ENCODE measurements at regions not wholly inside any gene's neighbourhood (a gene's known extent, or its start where the extent isn't known, plus 50 kb on each side); places are given as distances from the start of the nearest gene placed in this dataset.
"Not testable (repeated sequence)": the region's sequence is repeated elsewhere in the genome, so short reads cannot be mapped to it uniquely, and the experiment has no call there.

DNA sequence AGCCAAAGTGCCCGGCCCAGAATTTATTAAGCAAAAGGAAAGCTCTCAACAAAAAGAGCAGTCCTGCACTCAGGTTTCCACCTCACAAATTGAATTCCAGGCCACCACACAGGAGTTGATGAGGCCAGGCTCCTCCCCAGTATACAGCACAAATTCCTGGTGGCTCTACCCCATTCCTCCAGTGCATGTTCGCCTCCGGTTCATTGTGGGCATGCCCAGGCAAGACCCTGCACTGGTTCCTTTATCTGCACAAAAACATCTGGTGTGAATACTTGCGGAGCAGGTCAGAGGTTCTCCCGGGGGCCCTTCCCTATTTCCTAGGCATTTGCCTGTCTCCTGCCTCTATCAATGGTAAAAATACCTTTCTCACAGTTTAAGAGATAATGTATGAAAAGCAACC lies 195.2 kb upstream of the ANXA10 start:
- CTCF ChIA-PET, result no interaction called here
- no peaks in the 10 kb centered on the region for H3K36me3 Mint-ChIP-seq
- no peaks in the 10 kb centered on the region for H3K9me3 Mint-ChIP-seq (ENCODE audit: low read depth)
- no peak overlapping the region for H3K4me3 Mint-ChIP-seq
- ATAC-seq, result no peak
- H3K27me3 Mint-ChIP-seq, result no peaks in the 10 kb centered on the region
- no peaks in the 10 kb centered on the region for H3K4me1 Mint-ChIP-seq
- H3K27ac Mint-ChIP-seq, result no peak overlapping the region
- DNase-seq, result no peak

DNA sequence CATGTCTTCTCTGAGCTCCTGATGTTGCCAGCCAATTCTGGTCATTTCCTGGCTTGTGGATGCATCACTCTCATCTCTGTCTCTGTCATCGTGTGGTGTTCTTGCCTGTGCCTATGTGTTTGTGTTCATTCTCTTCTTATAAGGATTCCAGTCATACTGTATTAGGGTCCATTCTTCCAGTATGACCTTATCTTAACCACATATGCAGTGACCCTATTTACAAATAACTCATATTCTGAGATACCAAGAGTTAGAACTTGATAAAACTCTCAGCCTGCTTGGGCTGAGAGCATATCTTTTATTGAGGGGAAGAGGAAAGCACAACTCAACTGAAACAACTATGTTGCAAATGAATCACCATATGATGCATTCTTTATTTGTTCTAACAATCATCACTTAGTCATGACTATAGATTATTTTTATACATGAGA lies 189.0 kb upstream of the ANXA10 start:
- Mint-ChIP-seq H3K36me3 (no peaks in the 10 kb centered on the region), H3K9me3 (ENCODE audit: low read depth) (no peaks in the 10 kb centered on the region), H3K4me1 (no peaks in the 10 kb centered on the region), H3K27ac (no peak overlapping the region), H3K4me3 (no peak overlapping the region), H3K27me3 (no peaks in the 10 kb centered on the region)
- CTCF ChIA-PET, result no interaction called here
- no peak for ATAC-seq
- DNase-seq, result no peak

DNA sequence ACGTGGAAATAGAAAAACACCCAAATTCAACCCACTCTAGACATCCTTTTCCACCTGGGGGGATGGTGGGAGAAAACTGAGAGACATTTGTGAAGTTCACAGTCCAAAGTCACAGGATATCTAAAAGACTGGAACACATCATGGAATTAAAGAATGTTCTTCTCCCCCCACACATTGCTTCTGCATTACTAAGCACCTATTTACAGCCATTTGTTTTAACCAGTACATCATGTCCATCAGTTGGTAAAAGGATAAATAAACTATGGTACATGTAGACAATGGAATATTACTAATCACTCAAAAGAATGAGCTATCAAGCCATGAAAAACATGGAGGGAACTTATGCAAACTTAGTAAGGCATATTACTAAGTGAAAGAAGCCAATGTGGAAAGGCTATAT lies 185.5 kb upstream of the ANXA10 start:
- Mint-ChIP-seq H3K36me3 (no peaks in the 10 kb centered on the region), H3K9me3 (ENCODE audit: low read depth) (no peaks in the 10 kb centered on the region), H3K27me3 (no peaks in the 10 kb centered on the region), H3K4me3 (no peak overlapping the region), H3K27ac (no peak overlapping the region), H3K4me1 (no peaks in the 10 kb centered on the region)
- DNase-seq, result no peak
- ATAC-seq, result no peak
- CTCF ChIA-PET, result no interaction called here

DNA sequence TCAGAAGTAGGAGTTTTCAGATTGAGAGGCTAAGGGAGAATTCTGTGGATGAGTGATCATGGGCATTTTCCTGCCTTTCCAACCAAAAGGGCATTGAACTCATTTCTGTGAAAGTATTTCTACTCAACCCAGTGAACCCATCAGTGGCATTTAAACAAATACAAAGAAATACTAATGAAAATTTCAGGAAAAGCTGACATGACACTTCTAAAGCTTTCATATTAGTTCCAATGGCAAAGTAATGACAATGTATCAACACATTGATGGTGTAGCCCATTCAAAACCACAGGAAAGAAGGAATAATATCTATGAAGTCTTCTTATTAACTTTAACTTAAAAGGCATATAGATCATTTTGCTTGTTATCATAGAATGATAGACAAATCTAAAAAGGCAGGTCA lies 183.5 kb upstream of the ANXA10 start:
- Mint-ChIP-seq H3K27ac (no peak overlapping the region), H3K36me3 (no peaks in the 10 kb centered on the region), H3K4me3 (no peak overlapping the region), H3K4me1 (no peaks in the 10 kb centered on the region), H3K27me3 (no peaks in the 10 kb centered on the region), H3K9me3 (ENCODE audit: low read depth) (no peaks in the 10 kb centered on the region)
- CTCF ChIA-PET, result no interaction called here
- no peak for ATAC-seq
- no peak for DNase-seq

DNA sequence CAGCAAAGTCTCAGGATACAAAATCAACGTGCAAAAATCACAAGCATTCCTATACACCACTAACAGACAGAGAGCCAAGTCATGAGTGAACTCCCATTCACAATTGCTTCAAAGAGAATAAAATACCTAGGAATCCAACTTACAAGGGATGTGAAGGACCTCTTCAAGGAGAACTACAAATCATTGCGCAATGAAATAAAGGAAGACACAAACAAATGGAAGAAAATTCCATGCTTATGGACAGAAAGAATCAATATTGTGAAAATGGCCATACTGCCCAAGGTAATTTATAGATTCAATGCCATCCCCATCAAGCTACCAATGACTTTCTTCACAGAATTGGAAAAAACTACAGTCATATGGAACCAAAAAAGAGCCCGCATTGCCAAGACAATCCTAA lies 179.8 kb upstream of the ANXA10 start:
- DNase-seq; ATAC-seq; H3K4me1 Mint-ChIP-seq; H3K36me3 Mint-ChIP-seq; H3K27me3 Mint-ChIP-seq; H3K27ac Mint-ChIP-seq; H3K9me3 Mint-ChIP-seq (ENCODE audit: low read depth); H3K4me3 Mint-ChIP-seq; CTCF ChIA-PET: not testable (repeated sequence)

DNA sequence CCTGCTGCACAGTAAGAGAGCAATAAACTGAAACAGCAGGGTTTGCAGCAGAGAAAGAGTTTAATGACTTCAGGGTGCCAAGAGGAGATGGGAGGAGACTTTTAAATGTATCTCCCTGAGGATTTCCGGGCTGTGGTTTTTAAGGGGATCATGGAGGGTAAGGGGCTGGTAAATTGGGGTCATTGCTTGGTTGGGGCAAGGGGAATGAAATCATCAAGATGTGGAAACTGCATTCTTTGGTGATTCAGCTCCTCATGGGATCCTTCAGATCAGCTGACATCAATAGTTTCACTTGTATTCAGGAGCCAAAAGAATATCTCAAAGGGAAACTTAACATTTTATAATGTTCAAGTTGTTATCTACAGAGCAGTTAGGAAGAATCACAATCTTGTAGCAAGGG lies 174.3 kb upstream of the ANXA10 start:
- Mint-ChIP-seq H3K4me1 (no peaks in the 10 kb centered on the region), H3K27me3 (no peaks in the 10 kb centered on the region), H3K9me3 (ENCODE audit: low read depth) (peaks cover 21% of the 10 kb centered on the region), H3K4me3 (no peak overlapping the region), H3K36me3 (no peaks in the 10 kb centered on the region), H3K27ac (no peak overlapping the region)
- CTCF ChIA-PET, result no interaction called here
- DNase-seq (no peak), ATAC-seq (no peak)

DNA sequence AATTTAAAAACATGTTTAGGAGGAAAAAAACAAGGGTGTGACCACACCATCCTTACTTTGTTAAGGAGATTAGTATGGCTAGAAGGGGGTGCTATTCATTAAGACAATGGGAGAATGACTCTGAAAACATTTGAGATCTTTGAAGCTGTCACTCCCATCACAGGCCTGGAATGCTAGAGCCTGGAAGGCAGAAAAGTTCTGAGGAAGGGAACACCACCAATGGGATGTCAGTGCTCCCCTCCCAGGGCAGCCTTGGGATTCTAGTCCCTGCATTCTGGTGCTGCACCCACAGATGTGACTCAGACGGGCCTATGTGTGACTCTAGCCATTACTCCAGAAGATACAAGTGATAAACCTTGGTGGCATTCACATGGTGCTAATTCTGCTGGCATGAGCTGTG lies 162.2 kb upstream of the ANXA10 start:
- H3K4me3 Mint-ChIP-seq, result no peak overlapping the region
- no peak for DNase-seq
- no peak overlapping the region for H3K27ac Mint-ChIP-seq
- no peaks in the 10 kb centered on the region for H3K27me3 Mint-ChIP-seq
- no peaks in the 10 kb centered on the region for H3K9me3 Mint-ChIP-seq (ENCODE audit: low read depth)
- no peaks in the 10 kb centered on the region for H3K4me1 Mint-ChIP-seq
- no peak for ATAC-seq
- CTCF ChIA-PET, result no interaction called here
- no peaks in the 10 kb centered on the region for H3K36me3 Mint-ChIP-seq

DNA sequence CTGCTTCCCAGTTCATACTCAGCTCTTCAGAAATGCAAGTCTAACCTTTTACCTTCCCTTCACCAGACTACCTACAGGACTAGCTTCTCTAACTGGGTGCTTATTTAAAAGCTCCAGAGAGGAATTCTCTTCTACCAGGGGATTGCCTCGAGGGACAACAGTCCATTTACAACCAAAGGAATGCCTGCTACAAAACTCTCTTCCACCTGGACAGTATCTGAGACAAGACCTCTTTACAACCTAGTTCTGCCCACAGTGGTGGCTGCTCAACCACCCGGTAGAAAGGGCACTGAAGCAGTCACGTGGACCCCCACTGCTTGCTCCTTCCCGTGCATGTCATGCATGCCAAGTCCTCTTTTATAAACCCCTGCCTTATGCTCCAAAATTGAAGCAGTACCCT lies 158.1 kb upstream of the ANXA10 start:
- H3K36me3 Mint-ChIP-seq, result no peaks in the 10 kb centered on the region
- no peak overlapping the region for H3K4me3 Mint-ChIP-seq
- H3K4me1 Mint-ChIP-seq, result no peaks in the 10 kb centered on the region
- CTCF ChIA-PET, result no interaction called here
- DNase-seq (no peak), ATAC-seq (no peak)
- H3K27me3 Mint-ChIP-seq, result no peaks in the 10 kb centered on the region
- H3K27ac Mint-ChIP-seq, result no peak overlapping the region
- no peaks in the 10 kb centered on the region for H3K9me3 Mint-ChIP-seq (ENCODE audit: low read depth)

DNA sequence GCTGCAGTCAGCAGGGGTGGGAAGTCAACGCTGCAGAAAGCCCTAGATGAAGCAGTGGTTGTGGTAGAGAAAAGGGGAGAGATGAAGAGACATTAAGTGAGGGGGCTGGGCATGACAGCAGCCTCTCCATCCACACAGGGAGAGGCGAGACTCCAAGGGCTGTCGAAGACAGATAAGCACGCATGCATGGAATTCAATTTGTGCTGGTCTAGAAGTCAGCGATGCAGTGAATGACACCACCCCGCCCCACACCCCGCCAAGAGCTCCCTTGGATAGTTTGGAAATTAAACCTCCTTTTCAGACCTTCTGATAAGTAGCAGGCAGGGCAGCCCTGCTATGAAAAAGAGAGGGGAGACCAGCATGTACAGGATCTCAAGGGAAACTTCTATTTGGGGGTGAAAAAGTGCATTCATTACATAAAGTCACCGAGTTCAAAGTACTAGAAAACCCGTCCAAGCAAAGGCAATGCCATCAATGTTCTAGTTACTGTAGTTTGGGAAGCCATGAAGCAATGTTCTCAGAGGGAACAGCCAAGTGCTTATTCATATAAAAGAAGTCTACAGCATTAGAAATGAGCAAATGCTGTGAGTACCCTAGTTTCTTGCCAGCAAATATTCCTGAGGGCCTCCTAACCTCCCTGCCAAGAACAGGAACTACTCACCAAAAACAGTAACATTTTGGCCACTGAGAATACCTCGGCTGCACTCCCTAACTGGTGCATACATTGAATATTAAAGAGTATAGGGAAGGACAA lies 152.3 kb upstream of the ANXA10 start:
- H3K4me1 Mint-ChIP-seq, result no peaks in the 10 kb centered on the region
- no peak overlapping the region for H3K4me3 Mint-ChIP-seq
- no peaks in the 10 kb centered on the region for H3K36me3 Mint-ChIP-seq
- no peak overlapping the region for H3K27ac Mint-ChIP-seq
- H3K27me3 Mint-ChIP-seq, result no peaks in the 10 kb centered on the region
- DNase-seq (no peak), ATAC-seq (no peak)
- no peaks in the 10 kb centered on the region for H3K9me3 Mint-ChIP-seq (ENCODE audit: low read depth)
- CTCF ChIA-PET, result no interaction called here

DNA sequence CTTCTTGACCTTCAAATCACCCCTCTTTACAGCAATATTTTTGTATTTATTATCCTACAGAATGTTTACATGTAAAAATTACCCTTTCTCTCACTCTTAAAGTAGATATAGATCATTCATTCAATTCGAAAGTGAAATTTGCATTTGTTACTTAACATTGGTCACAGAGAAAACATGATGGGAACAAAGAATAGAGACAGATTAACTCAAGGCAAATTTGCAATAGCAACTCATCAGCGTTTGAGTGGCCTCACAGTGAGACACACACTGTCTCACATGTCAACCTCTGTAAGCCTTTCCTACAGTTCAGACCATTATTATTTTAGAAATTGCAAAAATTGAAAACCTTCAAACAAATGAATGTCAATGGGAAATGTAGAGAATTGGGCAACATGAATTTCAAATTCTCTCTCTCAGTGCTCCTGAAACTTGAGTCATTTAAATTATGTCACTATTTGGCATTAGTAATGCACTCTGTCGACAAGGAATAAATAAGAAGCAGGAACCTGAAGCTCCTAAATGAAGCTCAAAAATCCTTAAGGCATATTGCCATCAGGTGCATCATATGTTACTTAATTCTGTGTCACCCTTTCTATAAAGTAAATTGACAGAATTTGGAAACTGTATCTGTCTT lies 148.3 kb upstream of the ANXA10 start:
- Mint-ChIP-seq H3K4me1 (no peaks in the 10 kb centered on the region), H3K4me3 (no peak overlapping the region), H3K27ac (no peak overlapping the region), H3K36me3 (no peaks in the 10 kb centered on the region), H3K27me3 (no peaks in the 10 kb centered on the region), H3K9me3 (ENCODE audit: low read depth) (no peaks in the 10 kb centered on the region)
- ATAC-seq (no peak), DNase-seq (no peak)
- CTCF ChIA-PET, result no interaction called here

DNA sequence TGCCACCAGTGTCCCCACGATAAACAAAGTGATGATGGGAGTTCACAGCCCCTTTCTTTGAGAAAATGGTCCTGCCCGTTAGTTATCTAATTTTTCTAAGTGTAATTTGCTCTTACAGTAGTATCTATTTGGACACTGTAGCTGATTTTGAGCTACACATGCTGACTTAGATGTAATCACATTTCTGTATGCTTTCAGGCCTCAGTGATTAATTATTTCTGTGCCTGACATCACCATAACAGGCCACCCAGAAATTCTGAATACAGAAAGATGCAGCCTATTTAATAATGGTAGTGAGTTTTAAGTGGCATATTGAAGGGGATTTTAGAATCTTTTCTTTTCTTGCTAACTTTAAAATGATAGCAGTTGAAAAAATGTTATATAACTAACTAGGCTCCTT lies 147.6 kb upstream of the ANXA10 start:
- CTCF ChIA-PET, result no interaction called here
- H3K27me3 Mint-ChIP-seq, result no peaks in the 10 kb centered on the region
- no peaks in the 10 kb centered on the region for H3K36me3 Mint-ChIP-seq
- H3K4me3 Mint-ChIP-seq, result no peak overlapping the region
- no peak for DNase-seq
- no peaks in the 10 kb centered on the region for H3K9me3 Mint-ChIP-seq (ENCODE audit: low read depth)
- no peaks in the 10 kb centered on the region for H3K4me1 Mint-ChIP-seq
- no peak overlapping the region for H3K27ac Mint-ChIP-seq
- no peak for ATAC-seq

DNA sequence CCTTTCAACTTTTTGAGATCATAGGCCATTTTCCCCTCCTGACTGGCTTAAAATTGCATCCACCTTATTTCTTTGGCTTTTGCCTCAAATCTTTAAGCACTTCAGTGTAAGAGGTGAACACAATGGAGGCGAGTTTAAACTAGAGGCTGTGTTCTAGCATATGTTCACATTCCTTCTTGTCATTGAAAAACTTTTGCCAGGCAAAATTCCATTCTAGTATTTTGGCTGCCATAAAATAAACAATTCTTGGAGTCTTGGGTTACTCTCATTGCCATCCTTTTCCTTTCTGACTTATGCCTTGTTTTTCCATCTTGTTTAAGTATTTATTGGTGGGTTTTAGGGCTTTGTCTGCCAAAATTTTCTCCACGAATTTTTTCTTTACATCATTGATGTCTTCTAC lies 137.3 kb upstream of the ANXA10 start:
- DNase-seq, result no peak
- Mint-ChIP-seq H3K36me3 (no peaks in the 10 kb centered on the region), H3K27ac (no peak overlapping the region), H3K27me3 (no peaks in the 10 kb centered on the region), H3K4me3 (no peak overlapping the region), H3K4me1 (no peaks in the 10 kb centered on the region), H3K9me3 (ENCODE audit: low read depth) (peaks cover 10% of the 10 kb centered on the region)
- CTCF ChIA-PET, result no interaction called here
- ATAC-seq, result no peak

DNA sequence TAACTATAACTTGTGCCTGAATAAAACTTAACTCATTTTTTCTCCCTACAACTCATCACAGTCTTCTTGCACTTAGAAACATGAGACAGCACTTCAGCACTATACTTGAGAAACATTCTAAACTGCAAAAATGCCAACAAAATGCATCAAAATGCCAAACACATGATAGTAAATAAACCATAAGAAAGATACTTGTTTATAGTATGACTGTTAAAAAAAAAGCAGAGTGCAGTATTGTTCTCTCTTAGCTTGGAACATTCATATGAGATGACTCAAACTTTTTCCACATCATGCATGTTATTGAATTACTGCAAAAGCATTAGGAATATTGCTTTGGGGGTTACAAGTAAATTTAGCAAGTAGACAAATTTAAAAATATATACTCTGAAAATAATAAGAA lies 135.7 kb upstream of the ANXA10 start:
- Mint-ChIP-seq H3K27me3 (no peaks in the 10 kb centered on the region), H3K4me3 (no peak overlapping the region), H3K36me3 (no peaks in the 10 kb centered on the region), H3K27ac (no peak overlapping the region), H3K4me1 (no peaks in the 10 kb centered on the region), H3K9me3 (ENCODE audit: low read depth) (peaks cover 14% of the 10 kb centered on the region)
- CTCF ChIA-PET, result no interaction called here
- no peak for DNase-seq
- ATAC-seq, result no peak

DNA sequence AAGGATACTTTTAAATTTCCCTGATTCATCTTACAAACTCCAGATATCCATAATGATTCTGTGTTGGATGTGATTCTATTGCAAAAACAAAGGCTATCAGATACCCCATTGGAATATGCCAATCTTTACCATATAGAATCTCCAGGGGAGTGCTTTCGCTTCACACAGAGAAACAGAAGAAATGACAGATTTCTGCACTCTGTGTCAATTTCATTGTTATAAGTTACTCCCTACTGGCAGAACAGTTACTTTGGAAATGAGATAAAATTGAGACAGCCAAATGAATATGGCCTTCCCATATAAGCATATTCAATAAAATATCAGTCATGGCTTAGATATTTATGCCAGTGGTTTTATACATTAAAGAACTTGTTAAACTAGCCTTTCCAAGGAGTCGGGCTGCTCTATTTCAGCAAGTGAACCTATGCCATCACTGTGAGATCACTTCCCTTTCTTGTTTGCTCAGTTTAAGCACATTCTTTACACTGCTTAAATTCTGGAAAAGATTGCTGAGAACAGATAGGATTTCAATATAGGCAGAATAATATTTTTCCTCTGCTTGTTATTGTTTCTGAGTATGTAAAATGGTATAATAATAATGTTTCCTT lies 127.5 kb upstream of the ANXA10 start:
- ATAC-seq (no peak), DNase-seq (no peak)
- no peak overlapping the region for H3K4me3 Mint-ChIP-seq
- CTCF ChIA-PET, result no interaction called here
- no peaks in the 10 kb centered on the region for H3K4me1 Mint-ChIP-seq
- H3K27me3 Mint-ChIP-seq, result no peaks in the 10 kb centered on the region
- no peak overlapping the region for H3K27ac Mint-ChIP-seq
- peaks cover 4% of the 10 kb centered on the region for H3K9me3 Mint-ChIP-seq (ENCODE audit: low read depth)
- H3K36me3 Mint-ChIP-seq, result no peaks in the 10 kb centered on the region

Data from activated CD8-positive, alpha-beta memory T cell treated with anti-CD3 and anti-CD28 coated beads, Interleukin-2, amount 10 ng/mL, durations not matched to agents 7 days and 5 days (primary cell).